Neural progenitor cell (in vitro differentiated cells): ENCODE measurements at regions not wholly inside any gene's neighbourhood (a gene's known extent, or its start where the extent isn't known, plus 50 kb on each side); places are given as distances from the start of the nearest gene placed in this dataset.

Experiments used
- CTCF ChIP-seq: fragments of 200-600 bp; sonication (generic); IDR thresholded peaks from 2 replicates; pipeline ENCODE4 v1.5.1; 2017; ENCODE audit warnings: antibody characterized with exemption, mild to moderate bottlenecking
- EZH2 ChIP-seq: fragments of 200-600 bp; sonication (generic); IDR thresholded peaks from 2 replicates; pipeline ENCODE4 v1.6.1; 2017; ENCODE audit warnings: antibody characterized with exemption, mild to moderate bottlenecking, moderate library complexity
- EZH2phosphoT487 ChIP-seq: fragments of 200-600 bp; sonication (generic); IDR thresholded peaks from 2 replicates; pipeline ENCODE4 v1.6.1; 2017; ENCODE audit warnings: antibody characterized with exemption

DNA sequence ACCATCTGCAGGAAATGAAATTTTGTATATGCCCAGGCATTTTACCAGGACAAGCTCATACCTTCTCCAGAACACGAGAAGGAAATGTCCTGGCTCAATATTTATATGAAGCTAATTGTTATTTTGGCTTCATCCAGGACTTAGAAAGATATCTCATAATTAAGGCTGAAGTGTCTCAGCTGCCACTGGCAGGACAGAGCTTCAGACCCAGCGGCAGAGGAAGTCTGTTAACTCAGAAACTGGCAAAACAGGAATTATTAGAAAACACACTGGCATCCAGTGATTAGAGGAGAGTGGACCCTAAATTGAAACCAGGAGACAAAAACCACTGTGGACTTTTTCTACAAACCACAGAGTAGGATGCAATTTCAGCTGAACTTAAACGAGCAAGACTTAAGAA lies 329.7 kb downstream of the CYRIA start:
- no peak for TF ChIP-seq CTCF
- TF ChIP-seq EZH2phosphoT487 = no peak
- no peak for TF ChIP-seq EZH2
